Kasumi-1 (cell line): ENCODE measurements at regions not wholly inside any gene's neighbourhood (a gene's known extent, or its start where the extent isn't known, plus 50 kb on each side); places are given as distances from the start of the nearest gene placed in this dataset.
A peak's percentile ranks its signal among the peaks of the same experiment; 100 is the strongest.

Source experiments
- DNase-seq, 2 experiments: peaks; one replicate each; lab custom pipeline; 2025; lab: John Stamatoyannopoulos, UW

DNA sequence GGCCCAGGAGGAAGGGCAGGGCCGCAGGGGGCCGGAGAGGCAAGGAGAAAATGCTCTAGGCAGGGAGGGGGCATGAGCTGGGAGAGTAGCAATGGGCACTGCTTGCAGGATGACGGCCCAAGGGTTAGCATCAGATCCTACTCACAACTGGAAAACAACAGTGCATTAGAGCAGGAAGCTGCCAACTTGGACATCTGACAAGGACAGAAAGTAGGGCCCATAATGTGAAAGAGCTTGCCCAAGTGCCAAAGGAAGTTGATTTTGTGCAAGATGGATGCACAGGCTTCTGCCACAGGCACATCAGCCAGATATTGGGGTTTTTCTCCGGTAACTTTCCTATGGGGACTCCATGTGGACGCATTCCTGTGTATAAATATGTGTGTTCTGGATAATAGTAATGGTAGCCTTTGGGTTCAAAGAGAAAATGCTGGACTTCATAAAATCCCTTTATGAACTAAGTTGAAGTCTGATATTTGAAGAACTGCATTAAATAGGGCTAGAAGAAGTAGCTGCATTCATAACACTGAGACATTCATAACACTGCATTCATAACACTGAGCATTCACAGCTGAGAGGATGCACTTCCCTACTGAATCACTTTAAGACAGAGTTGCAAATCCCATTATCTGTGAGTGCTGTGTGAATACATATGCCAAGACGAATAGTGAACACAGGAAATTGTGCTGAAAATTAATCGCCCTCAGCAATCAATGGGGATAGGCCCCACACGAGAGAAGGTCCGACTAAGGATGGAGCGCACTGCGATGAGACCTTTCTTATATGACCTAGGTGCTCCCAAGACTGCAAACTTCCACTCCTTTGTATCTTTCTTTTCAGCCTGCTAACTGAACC lies 235.6 kb upstream of the PRDM1 start:
- DNase-seq = no peak

DNA sequence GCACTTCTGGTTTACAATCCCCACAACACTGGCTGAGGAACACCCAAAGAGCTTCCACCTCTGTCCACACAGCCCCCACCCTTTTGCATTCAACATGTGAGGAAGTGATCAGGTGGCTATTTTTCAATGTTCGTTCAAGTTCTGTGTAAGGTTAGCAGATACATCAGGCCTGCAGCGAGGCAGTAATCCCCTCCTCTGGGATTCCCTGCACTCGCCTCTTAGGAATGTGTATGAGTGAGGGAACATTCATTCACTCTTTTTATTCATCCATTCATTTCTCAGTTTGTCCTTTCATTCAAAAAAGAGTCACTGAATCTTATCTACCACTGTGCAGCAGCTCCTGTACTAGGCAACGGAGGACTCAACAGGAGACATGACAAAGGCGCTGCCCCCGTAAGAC lies 236.4 kb upstream of the PRDM1 start:
- no peak for DNase-seq

DNA sequence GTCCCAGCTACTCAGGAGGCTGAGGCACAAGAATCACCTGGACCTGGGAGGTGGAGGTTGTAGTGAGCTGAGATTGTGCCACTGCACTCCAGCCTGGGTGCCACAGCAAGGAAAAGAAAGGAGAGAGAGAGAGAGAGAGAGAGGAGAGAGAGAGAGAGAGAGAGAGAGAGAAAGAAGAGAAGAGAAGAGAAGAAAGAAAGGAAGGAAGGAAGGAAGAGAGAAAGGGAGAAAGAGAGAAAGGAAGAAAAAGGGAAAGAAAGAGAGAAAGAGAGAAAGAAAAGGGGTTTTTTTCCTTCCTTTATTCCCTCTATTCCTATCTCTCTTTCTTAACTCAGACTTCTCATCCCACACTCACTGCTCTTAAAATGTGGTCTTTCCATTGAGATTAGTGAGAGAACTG lies 238.7 kb upstream of the PRDM1 start:
- no peak for DNase-seq

- no peak for DNase-seq
Measured at GRCh38 chr6:105844275-105844883, 241.8 kb upstream of the PRDM1 start.

GRCh38 chr6:105839266-105839665 lies 246.9 kb upstream of the PRDM1 start:
- no peak for DNase-seq

- no peak for DNase-seq
Measured at GRCh38 chr6:105838171-105838570, 248.0 kb upstream of the PRDM1 start.

DNA sequence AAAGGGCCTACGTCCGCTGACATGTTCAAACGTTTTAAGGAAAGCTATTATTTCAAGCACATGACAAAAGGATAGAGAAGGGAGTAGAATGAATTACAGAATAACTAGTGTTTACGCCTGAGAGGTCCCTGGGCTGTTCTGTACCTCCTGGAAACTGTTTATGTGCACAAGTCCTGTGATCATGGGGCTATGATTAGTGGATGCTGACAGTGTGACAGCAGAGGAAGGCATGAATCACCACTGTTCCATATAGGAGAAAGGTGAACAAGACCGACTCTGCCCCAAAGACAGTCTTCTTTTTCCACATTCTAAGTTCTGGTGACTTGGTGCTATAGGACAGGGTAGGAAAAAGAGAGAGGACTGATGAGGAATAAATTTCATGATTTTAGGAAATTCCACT lies 249.2 kb upstream of the PRDM1 start:
- DNase-seq = no peak

DNA sequence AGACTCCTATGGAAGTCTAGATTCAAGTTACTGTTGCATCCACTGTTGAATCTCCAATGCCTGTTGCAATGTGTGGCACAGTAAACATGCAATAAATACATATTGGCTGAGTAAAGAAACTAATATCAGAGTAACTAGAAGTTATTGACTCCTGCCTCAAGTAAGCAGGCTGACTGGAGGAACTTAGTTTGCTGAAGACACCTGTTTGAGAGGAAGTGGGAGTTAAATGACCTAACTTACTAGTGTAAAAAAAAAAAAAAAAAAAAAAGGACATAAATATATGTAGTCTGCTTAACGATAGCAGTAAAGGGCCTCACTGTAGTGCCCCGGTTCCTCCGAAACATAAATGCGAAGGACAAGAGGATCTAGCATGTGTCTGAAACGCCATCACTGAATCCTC lies 249.8 kb upstream of the PRDM1 start:
- no peak for DNase-seq

- DNase-seq = peak; percentile 35 to 47
Measured at GRCh38 chr6:105835373-105835772, 250.8 kb upstream of the PRDM1 start.

DNA sequence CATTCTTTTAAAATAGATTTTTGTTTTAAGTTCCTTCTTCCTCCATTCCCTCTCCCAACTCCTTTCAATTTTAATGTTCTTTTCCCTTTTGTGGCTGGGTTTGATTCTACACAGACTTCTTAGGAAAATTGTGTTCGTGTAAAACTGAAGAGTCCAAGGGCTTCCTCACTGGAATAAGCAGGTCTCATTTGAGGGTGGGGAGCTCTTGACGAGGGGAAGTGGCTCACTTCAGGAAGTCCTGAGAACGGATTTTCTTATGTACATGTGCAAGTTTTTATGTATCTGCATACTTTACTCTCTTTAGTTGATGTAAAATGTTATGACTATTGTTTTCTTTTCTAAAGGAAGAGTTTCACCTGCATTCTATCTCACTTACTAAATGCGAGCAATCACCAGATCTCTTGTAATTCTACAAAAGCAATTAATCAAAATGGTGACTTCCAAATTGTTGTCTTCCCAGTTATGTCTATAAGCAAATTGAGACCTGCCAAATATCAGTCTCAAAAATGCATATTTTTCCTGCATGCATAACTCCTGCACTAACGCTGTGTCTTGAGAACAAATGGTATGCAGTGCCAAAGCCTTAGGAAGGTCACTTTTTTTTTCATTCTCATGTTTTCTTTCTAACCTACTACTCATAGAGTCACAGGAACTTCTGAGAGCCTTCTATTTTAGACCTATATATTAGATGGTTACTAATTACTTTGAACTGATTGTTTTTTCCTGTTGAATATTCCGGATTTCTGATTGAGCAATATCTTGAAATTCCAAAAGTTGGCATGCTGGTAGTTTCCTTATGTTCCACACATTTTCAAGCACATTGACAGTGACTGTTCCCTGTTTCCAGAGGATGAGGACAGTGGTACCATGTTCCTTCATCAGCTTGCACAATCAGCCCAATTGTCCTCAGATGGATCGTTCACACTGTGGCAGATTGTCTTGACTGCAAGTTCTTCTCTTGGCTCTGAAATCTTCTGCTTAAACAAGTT lies 251.9 kb upstream of the PRDM1 start:
- no peak for DNase-seq

GRCh38 chr6:105832313-105832761 lies 253.8 kb upstream of the PRDM1 start:
- DNase-seq = no peak

GRCh38 chr6:105831311-105832097 lies 254.6 kb upstream of the PRDM1 start:
- no peak for DNase-seq

- no peak for DNase-seq
Measured at GRCh38 chr6:105825210-105825609, 260.9 kb upstream of the PRDM1 start.

GRCh38 chr6:105824732-105825131 lies 261.4 kb upstream of the PRDM1 start:
- DNase-seq = no peak

- DNase-seq = no peak
Measured at GRCh38 chr6:105821777-105822176, 264.4 kb upstream of the PRDM1 start.

DNA sequence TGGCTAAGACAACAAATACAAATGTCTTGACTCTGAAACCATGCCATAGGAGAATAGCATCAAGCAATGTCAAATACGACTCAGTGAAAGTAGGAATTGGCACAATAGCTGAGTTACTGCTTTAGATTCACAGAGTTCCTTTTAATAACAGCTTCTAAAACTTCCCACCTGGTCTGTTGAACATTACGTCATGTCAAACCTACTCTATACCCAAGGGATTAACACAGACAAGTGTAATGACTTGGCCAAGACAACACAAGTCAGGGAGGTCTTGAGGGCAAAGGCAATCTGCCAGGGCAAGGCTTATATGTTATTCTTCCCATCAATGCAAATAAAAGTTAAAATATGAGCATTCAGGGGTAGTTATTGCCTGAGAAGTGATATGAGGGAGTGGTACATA lies 265.1 kb upstream of the PRDM1 start:
- no peak for DNase-seq

DNA sequence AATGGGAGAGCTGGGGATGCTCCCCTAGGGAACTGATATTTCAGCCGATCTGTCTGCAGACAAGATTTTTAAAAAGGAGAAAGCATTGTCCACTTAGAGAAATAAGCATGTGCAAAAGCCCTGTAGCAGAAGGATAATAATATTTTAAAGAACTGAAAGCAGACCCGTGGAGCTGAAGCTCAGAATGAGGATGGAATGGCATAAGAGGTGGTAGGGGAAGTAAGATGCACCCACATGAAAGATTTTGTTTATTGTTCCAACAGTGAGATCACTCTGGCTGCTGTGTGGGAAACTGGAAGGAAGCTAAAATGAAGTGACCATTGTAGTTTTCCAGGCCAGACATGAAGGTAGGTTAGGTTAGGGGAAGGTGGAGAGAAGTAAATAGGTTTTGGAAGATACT lies 266.4 kb upstream of the PRDM1 start:
- no peak for DNase-seq

GRCh38 chr6:105818505-105818904 lies 267.6 kb upstream of the PRDM1 start:
- DNase-seq = no peak

DNA sequence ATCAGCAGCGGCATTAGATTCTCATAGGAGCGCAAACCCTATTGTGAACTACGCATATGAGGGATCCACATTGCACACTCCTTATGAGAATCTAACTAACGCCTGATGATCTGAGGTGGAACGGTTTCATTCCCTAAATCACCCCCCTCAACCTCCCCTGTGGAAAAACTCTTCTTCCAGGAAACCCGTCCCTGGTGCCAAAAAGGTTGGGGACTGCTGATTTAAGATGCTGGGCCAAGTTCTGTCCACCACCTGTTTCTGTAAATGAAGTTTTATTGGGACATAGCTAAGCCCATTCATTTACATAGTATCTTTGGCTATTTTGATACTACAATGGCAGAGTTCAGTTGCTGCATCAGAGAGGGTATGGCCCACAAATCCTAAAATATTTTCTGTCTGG lies 268.2 kb upstream of the PRDM1 start:
- no peak for DNase-seq

- no peak for DNase-seq
Measured at GRCh38 chr6:105817370-105817769, 268.8 kb upstream of the PRDM1 start.

- no peak for DNase-seq
Measured at GRCh38 chr6:105816847-105817246, 269.3 kb upstream of the PRDM1 start.
